ENCODE measurements at regions not wholly inside any gene's neighbourhood (a gene's known extent, or its start where the extent isn't known, plus 50 kb on each side); places are given as distances from the start of the nearest gene placed in this dataset.

DNA sequence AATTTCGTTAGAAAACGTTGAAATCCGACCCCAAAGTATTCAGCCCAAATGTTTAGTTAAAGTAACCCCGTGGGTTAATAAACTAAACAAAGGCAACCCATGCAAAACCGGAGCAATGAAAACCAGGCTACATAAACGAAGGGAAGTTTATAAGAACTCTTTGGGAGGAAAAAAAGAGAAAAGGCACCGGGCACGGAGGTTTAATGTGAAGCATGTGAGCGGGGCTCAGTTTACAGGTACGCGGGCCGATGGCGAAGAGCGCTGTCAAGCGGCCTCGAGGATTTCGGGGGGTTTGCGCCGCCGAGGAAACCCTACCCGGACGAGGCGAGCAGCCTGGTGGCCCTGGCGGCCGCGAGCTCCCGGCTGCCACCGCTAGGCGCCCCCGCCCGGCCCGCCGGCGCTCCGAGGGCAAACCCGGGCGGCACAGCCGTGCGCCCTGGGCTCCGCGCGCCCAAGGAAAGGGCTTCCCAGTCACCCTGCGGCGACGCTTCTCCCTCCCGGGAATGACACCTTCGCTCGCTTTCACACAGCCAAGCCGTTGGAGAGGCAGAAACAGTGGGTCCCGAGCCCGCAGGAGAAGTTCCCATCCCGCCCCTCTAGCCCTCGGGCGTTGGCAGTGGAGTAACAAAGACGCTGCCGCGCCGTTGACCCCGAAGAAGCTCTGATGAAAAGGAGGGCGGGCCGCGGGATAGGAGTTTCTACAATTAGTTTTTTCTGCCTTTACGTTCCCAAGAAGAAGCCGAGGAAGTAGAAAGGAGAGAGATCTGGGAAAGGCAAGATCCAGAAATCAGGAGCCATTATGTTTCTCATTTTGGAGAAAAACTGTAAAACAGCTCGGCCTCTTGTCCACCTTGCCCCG is 126.0 kb downstream of the TMEM174 start:
- TF ChIP-seq POLR2AphosphoS5 (IDR thresholded peaks at IDR 0.05; ENCODE audit: low read depth, low read length) (no peak), POLR2A (IDR thresholded peaks at IDR 0.05; ENCODE audit: low read depth, low read length) (no peak), PAX5 (IDR thresholded peaks at IDR 0.05; ENCODE audit: insufficient read depth, low read length, severe bottlenecking) (no peak), POU2F2 (IDR thresholded peaks at IDR 0.05; ENCODE audit: low read depth, low read length) (no peak), TAF1 (IDR thresholded peaks at IDR 0.05; ENCODE audit: low read depth, low read length) (no peak)

Data from GM12891 (cell line).